HG03196 (cell line): ENCODE measurements at regions not wholly inside any gene's neighbourhood (a gene's known extent, or its start where the extent isn't known, plus 50 kb on each side); places are given as distances from the start of the nearest gene placed in this dataset.

ENCODE experiments used
- ATAC-seq: cut with Tn5 transposase; IDR thresholded peaks from one replicate; pipeline ENCODE4 v1.9.1; 2021; ENCODE audit not compliant: unreplicated experiment

GRCh38 chr5:71939452-71940230 lies 167.6 kb upstream of the MAP1B start:
- ATAC-seq = no peak

- ATAC-seq = no peak
Observed at GRCh38 chr5:71943874-71944273, 163.4 kb upstream of the MAP1B start.

- no peak for ATAC-seq
Observed at GRCh38 chr5:71945436-71945835, 161.8 kb upstream of the MAP1B start.

- ATAC-seq = no peak
Observed at GRCh38 chr5:71946343-71947030, 160.8 kb upstream of the MAP1B start.

GRCh38 chr5:71948206-71948605 lies 159.1 kb upstream of the MAP1B start:
- no peak for ATAC-seq

GRCh38 chr5:71949772-71950171 lies 157.5 kb upstream of the MAP1B start:
- no peak for ATAC-seq

GRCh38 chr5:71953866-71954265 lies 153.4 kb upstream of the MAP1B start:
- no peak for ATAC-seq

- no peak for ATAC-seq
Observed at GRCh38 chr5:71954329-71954728, 152.9 kb upstream of the MAP1B start.

- no peak for ATAC-seq
Observed at GRCh38 chr5:71955723-71956122, 151.6 kb upstream of the MAP1B start.

GRCh38 chr5:71957292-71957898 lies 149.9 kb upstream of the MAP1B start:
- no peak for ATAC-seq

GRCh38 chr5:71960195-71960594 lies 147.1 kb upstream of the MAP1B start:
- no peak for ATAC-seq

GRCh38 chr5:71961786-71962185 lies 145.5 kb upstream of the MAP1B start:
- ATAC-seq = no peak

GRCh38 chr5:71969460-71969859 lies 137.8 kb upstream of the MAP1B start:
- ATAC-seq = no peak

- no peak for ATAC-seq
Observed at GRCh38 chr5:71971862-71972261, 135.4 kb upstream of the MAP1B start.

GRCh38 chr5:71972777-71973473 lies 134.3 kb upstream of the MAP1B start:
- no peak for ATAC-seq

GRCh38 chr5:71973563-71973962 lies 133.7 kb upstream of the MAP1B start:
- no peak for ATAC-seq

GRCh38 chr5:71974165-71974564 lies 133.1 kb upstream of the MAP1B start:
- ATAC-seq = no peak

GRCh38 chr5:71974622-71975021 lies 132.7 kb upstream of the MAP1B start:
- ATAC-seq = no peak

- no peak for ATAC-seq
Observed at GRCh38 chr5:71976449-71976848, 130.8 kb upstream of the MAP1B start.

GRCh38 chr5:71977311-71977710 lies 130.0 kb upstream of the MAP1B start:
- ATAC-seq = no peak

GRCh38 chr5:71978216-71978615 lies 129.1 kb upstream of the MAP1B start:
- no peak for ATAC-seq
